ENCODE measurements at regions not wholly inside any gene's neighbourhood (a gene's known extent, or its start where the extent isn't known, plus 50 kb on each side); places are given as distances from the start of the nearest gene placed in this dataset.

GRCh38 chrX:25206778-25207177, 191.0 kb upstream of the ARX start:
- Histone ChIP-seq H3K4me3 (no peak overlapping the region), H3K27me3 (no peaks in the 10 kb centered on the region), H3K9me3 (no peaks in the 10 kb centered on the region), H3K27ac (no peak overlapping the region), H3K4me1 (no peaks in the 10 kb centered on the region), H3K36me3 (no peaks in the 10 kb centered on the region)
- no peak for TF ChIP-seq CTCF (IDR thresholded peaks at IDR 0.05)
- TF ChIP-seq POLR2A (IDR thresholded peaks at IDR 0.05): no peak
- intact Hi-C loops (cut with DNase I; ENCODE audit: low total_unique reads): no loop called here
- no peak for DNase-seq

GRCh38 chrX:25204182-25204581, 188.4 kb upstream of the ARX start:
- no peak for TF ChIP-seq CTCF (IDR thresholded peaks at IDR 0.05)
- TF ChIP-seq POLR2A (IDR thresholded peaks at IDR 0.05): no peak
- H3K4me1 ChIP-seq: no peaks in the 10 kb centered on the region
- no peaks in the 10 kb centered on the region for H3K36me3 ChIP-seq
- no peaks in the 10 kb centered on the region for H3K9me3 ChIP-seq
- intact Hi-C loops (cut with DNase I; ENCODE audit: low total_unique reads): no loop called here
- H3K27ac ChIP-seq: no peak overlapping the region
- no peak for DNase-seq
- no peaks in the 10 kb centered on the region for H3K27me3 ChIP-seq
- H3K4me3 ChIP-seq: no peak overlapping the region

- Histone ChIP-seq H3K27ac (no peak overlapping the region), H3K4me1 (no peaks in the 10 kb centered on the region), H3K27me3 (no peaks in the 10 kb centered on the region), H3K4me3 (no peak overlapping the region), H3K9me3 (no peaks in the 10 kb centered on the region), H3K36me3 (no peaks in the 10 kb centered on the region)
- intact Hi-C loops (cut with DNase I; ENCODE audit: low total_unique reads): no loop called here
- TF ChIP-seq CTCF (IDR thresholded peaks at IDR 0.05) (no peak), POLR2A (IDR thresholded peaks at IDR 0.05) (no peak)
- no peak for DNase-seq
Observed at GRCh38 chrX:25202827-25203226, 187.1 kb upstream of the ARX start.

GRCh38 chrX:25198891-25199290, 183.1 kb upstream of the ARX start:
- H3K27ac ChIP-seq: no peak overlapping the region
- no peaks in the 10 kb centered on the region for H3K27me3 ChIP-seq
- no peaks in the 10 kb centered on the region for H3K4me1 ChIP-seq
- intact Hi-C loops (cut with DNase I; ENCODE audit: low total_unique reads): no loop called here
- no peak overlapping the region for H3K4me3 ChIP-seq
- no peaks in the 10 kb centered on the region for H3K9me3 ChIP-seq
- peak in 1 of 2 donors; percentile 17 for DNase-seq
- TF ChIP-seq CTCF (IDR thresholded peaks at IDR 0.05) (no peak), POLR2A (IDR thresholded peaks at IDR 0.05) (no peak)
- no peaks in the 10 kb centered on the region for H3K36me3 ChIP-seq

GRCh38 chrX:25198253-25198652, 182.5 kb upstream of the ARX start:
- H3K36me3 ChIP-seq: no peaks in the 10 kb centered on the region
- no peak overlapping the region for H3K4me3 ChIP-seq
- TF ChIP-seq CTCF (IDR thresholded peaks at IDR 0.05) (no peak), POLR2A (IDR thresholded peaks at IDR 0.05) (no peak)
- H3K9me3 ChIP-seq: no peaks in the 10 kb centered on the region
- no peak for DNase-seq
- H3K27ac ChIP-seq: no peak overlapping the region
- no peaks in the 10 kb centered on the region for H3K4me1 ChIP-seq
- no peaks in the 10 kb centered on the region for H3K27me3 ChIP-seq
- intact Hi-C loops (cut with DNase I; ENCODE audit: low total_unique reads): no loop called here
